H9 (cell line): ENCODE measurements at regions not wholly inside any gene's neighbourhood (a gene's known extent, or its start where the extent isn't known, plus 50 kb on each side); places are given as distances from the start of the nearest gene placed in this dataset.

Source experiments
- DNase-seq: peaks from one replicate; pipeline ENCODE4 v3.0.0-alpha.2; 2017
- H2AFZ ChIP-seq: one replicate; pipeline ENCODE4 v1.6.1; 2013; ENCODE audit warnings: mild to moderate bottlenecking, low read length, control low read depth, moderate library complexity
- H2AK5ac ChIP-seq: 2 replicates; pipeline ENCODE4 v1.6.1; 2013; ENCODE audit warnings: low read length, control low read depth, mixed read lengths; ENCODE audit not compliant: insufficient read length
- H2BK120ac ChIP-seq: one replicate; pipeline ENCODE4 v1.6.1; 2013; ENCODE audit warnings: low read depth, mild to moderate bottlenecking, low read length, control low read depth, inconsistent platforms; ENCODE audit not compliant: poor library complexity, severe bottlenecking
- H2BK12ac ChIP-seq: 2 replicates; pipeline ENCODE4 v1.6.1; 2013; ENCODE audit warnings: low read length, control low read depth, mixed read lengths, low read depth; ENCODE audit not compliant: insufficient read length
- H2BK15ac ChIP-seq: 2 replicates; pipeline ENCODE4 v1.6.1; 2013; ENCODE audit warnings: low read depth, low read length, control low read depth
- H2BK20ac ChIP-seq: one replicate; pipeline ENCODE4 v1.6.1; 2013; ENCODE audit warnings: low read depth, mild to moderate bottlenecking, low read length, control low read depth, inconsistent platforms; ENCODE audit not compliant: poor library complexity, severe bottlenecking
- H2BK5ac ChIP-seq: 2 replicates; pipeline ENCODE4 v1.6.1; 2013; ENCODE audit warnings: low read length, control low read depth, mixed read lengths; ENCODE audit not compliant: insufficient read length
- H3K14ac ChIP-seq: 2 replicates; pipeline ENCODE4 v1.6.1; 2013; ENCODE audit warnings: low read length, control low read depth; ENCODE audit not compliant: insufficient read depth
- H3K18ac ChIP-seq: 2 replicates; pipeline ENCODE4 v1.6.1; 2013; ENCODE audit warnings: low read depth, mild to moderate bottlenecking, mixed read lengths, low read length, control low read depth; ENCODE audit not compliant: insufficient read length
- H3K23ac ChIP-seq: 2 replicates; pipeline ENCODE4 v1.6.1; 2013; ENCODE audit warnings: low read length, control low read depth, mixed read lengths, low read depth; ENCODE audit not compliant: insufficient read length
- H3K23me2 ChIP-seq: 2 replicates; pipeline ENCODE4 v1.6.1; 2013; ENCODE audit warnings: low read depth, mild to moderate bottlenecking, mixed read lengths, low read length, control low read depth; ENCODE audit not compliant: insufficient read length, poor library complexity, severe bottlenecking
- H3K27ac ChIP-seq: 2 replicates; pipeline ENCODE4 v1.5.1; 2013; ENCODE audit warnings: low read length, control low read depth, mixed read lengths, low read depth; ENCODE audit not compliant: insufficient read length
- H3K27me3 ChIP-seq: 2 replicates; pipeline ENCODE4 v1.6.1; 2013; ENCODE audit warnings: low read length, control low read depth, inconsistent platforms; ENCODE audit not compliant: insufficient read depth
- H3K4ac ChIP-seq: 2 replicates; pipeline ENCODE4 v1.6.1; 2013; ENCODE audit warnings: low read depth, mild to moderate bottlenecking, control low read depth, inconsistent platforms, low read length, moderate library complexity
- H3K4me1 ChIP-seq: 2 replicates; pipeline ENCODE4 v1.6.1; 2013; ENCODE audit warnings: low read length, control low read depth, inconsistent platforms; ENCODE audit not compliant: insufficient read depth
- H3K4me2 ChIP-seq: 2 replicates; pipeline ENCODE4 v1.6.1; 2013; ENCODE audit warnings: low read length, control low read depth, mixed read lengths; ENCODE audit not compliant: insufficient read length, insufficient read depth
- H3K56ac ChIP-seq: 2 replicates; pipeline ENCODE4 v1.6.1; 2013; ENCODE audit warnings: low read depth, mild to moderate bottlenecking, mixed read lengths, low read length, control low read depth; ENCODE audit not compliant: insufficient read length
- H3K79me1 ChIP-seq: 2 replicates; pipeline ENCODE4 v1.6.1; 2013; ENCODE audit warnings: low read depth, mild to moderate bottlenecking, moderate library complexity, low read length, control low read depth, inconsistent platforms; ENCODE audit not compliant: insufficient read depth, poor library complexity, severe bottlenecking
- H3K79me2 ChIP-seq: 2 replicates; pipeline ENCODE4 v1.6.1; 2013; ENCODE audit warnings: low read length, control low read depth, inconsistent platforms; ENCODE audit not compliant: insufficient read depth
- H3K9ac ChIP-seq: 2 replicates; pipeline ENCODE4 v1.6.1; 2013; ENCODE audit warnings: low read length, control low read depth, mixed read lengths; ENCODE audit not compliant: insufficient read length; ENCODE audit errors: extremely low read depth
- H3K9me3 ChIP-seq: one replicate; pipeline ENCODE4 v1.6.1; 2013; ENCODE audit warnings: low read depth, low read length, inconsistent platforms; ENCODE audit not compliant: control insufficient read depth
- H3T11ph ChIP-seq: one replicate; pipeline ENCODE4 v1.6.1; 2013; ENCODE audit warnings: mild to moderate bottlenecking, low read length, control low read depth, inconsistent platforms
- H4K20me1 ChIP-seq: one replicate; pipeline ENCODE4 v1.6.1; 2013; ENCODE audit not compliant: control insufficient read depth, insufficient read length, insufficient read depth
- H4K5ac ChIP-seq: 2 replicates; pipeline ENCODE4 v1.6.1; 2013; ENCODE audit warnings: low read depth, mild to moderate bottlenecking, mixed read lengths, low read length, control low read depth; ENCODE audit not compliant: insufficient read length
- H4K8ac ChIP-seq: replicated peaks from 2 replicates; pipeline ENCODE4 v1.6.1; 2013; ENCODE audit warnings: low read length, control low read depth, mixed read lengths, low read depth; ENCODE audit not compliant: insufficient read length
- H4K91ac ChIP-seq: 2 replicates; pipeline ENCODE4 v1.6.1; 2013; ENCODE audit warnings: low read depth, mild to moderate bottlenecking, moderate library complexity, mixed read lengths, low read length, control low read depth; ENCODE audit not compliant: insufficient read length
- H3K27ac Mint-ChIP-seq, 3 experiments: 2 replicates in 2 of 3; 3 replicates in 1 of 3; pipeline ENCODE4 v1.8.0; 2020 to 2021; ENCODE audit warnings: mixed read lengths in 3 of 3, mild to moderate bottlenecking in 1 of 3, moderate library complexity in 1 of 3
- H3K27me3 Mint-ChIP-seq: 2 replicates; pipeline ENCODE4 v1.8.0; 2021; ENCODE audit warnings: low read depth, mild to moderate bottlenecking, moderate library complexity, mixed read lengths
- H3K36me3 Mint-ChIP-seq, 3 experiments: 2 replicates in 2 of 3; 3 replicates in 1 of 3; pipeline ENCODE4 v1.8.0; 2020 to 2021; ENCODE audit warnings: low read depth in 3 of 3, mixed read lengths in 3 of 3; ENCODE audit not compliant: insufficient read depth in 1 of 3
- H3K4me1 Mint-ChIP-seq, 2 experiments: 2 replicates each; pipeline ENCODE4 v1.8.0; 2020; ENCODE audit warnings: mixed read lengths in 2 of 2
- H3K4me3 Mint-ChIP-seq, 2 experiments: 2 replicates in 1 of 2; 3 replicates in 1 of 2; pipeline ENCODE4 v1.8.0; 2020 to 2021; ENCODE audit warnings: mild to moderate bottlenecking in 2 of 2, mixed read lengths in 2 of 2, moderate library complexity in 1 of 2
- H3K9me3 Mint-ChIP-seq, 2 experiments: 2 replicates in 1 of 2; 3 replicates in 1 of 2; pipeline ENCODE4 v1.8.0; 2020; ENCODE audit warnings: mild to moderate bottlenecking in 2 of 2, mixed read lengths in 2 of 2, moderate library complexity in 1 of 2
- CTCF ChIP-seq: fragments of 200-600 bp; sonication (generic); conservative IDR thresholded peaks from 3 replicates; pipeline ENCODE4 v1.8.0; 2021; ENCODE audit warnings: antibody characterized with exemption, mild to moderate bottlenecking
- WGBS: extraction: QIAGEN DNeasy Blood & Tissue Kit; methylation state at CpG from one replicate; pipeline ENCODE4 v1.1.7; 2013; ENCODE audit warnings: missing lambda C conversion rate, low lambda C conversion rate, mixed read lengths; ENCODE audit not compliant: insufficient read length; ENCODE audit errors: extremely low coverage; 5-methylcytosine and 5-hydroxymethylcytosine counted together

- H3K9me3 ChIP-seq, result no peaks in the 10 kb centered on the region
- no peak overlapping the region for H3K4me3 Mint-ChIP-seq
- no peak overlapping the region for H3K23ac ChIP-seq
- H3K4me1 Mint-ChIP-seq, result peaks cover 14 to 19% of the 10 kb centered on the region in 2 experiments
- H3K27ac Mint-ChIP-seq, result peak overlapping the region in 1 of 3 experiments; percentile 19; a peak in 2 of 7 replicates
- no peak overlapping the region for H3K9ac ChIP-seq
- H3K27me3 ChIP-seq, result no peaks in the 10 kb centered on the region
- no peaks in the 10 kb centered on the region for H3K4me1 ChIP-seq
- no peak overlapping the region for H4K8ac ChIP-seq
- no peak overlapping the region for H2BK120ac ChIP-seq
- H3K4ac ChIP-seq, result no peak overlapping the region
- TF ChIP-seq CTCF, result no peak
- no peak for DNase-seq
- no CpG with 5 or more reads among the region's 19 CpGs for WGBS
- H3K14ac ChIP-seq, result no peak overlapping the region; the same call in 1 of the 2 replicates
- no peak overlapping the region for H3K27ac ChIP-seq
- H3K9me3 Mint-ChIP-seq, result no peaks in the 10 kb centered on the region; a peak in 1 of 5 replicates
- no peak overlapping the region for H2BK20ac ChIP-seq
- no peaks in the 10 kb centered on the region for H4K20me1 ChIP-seq
- no peaks in the 10 kb centered on the region for H3K79me1 ChIP-seq
- H2BK12ac ChIP-seq, result no peak overlapping the region
- H3K36me3 Mint-ChIP-seq, result no peaks in the 10 kb centered on the region
- H2AK5ac ChIP-seq, result no peak overlapping the region
- H2AFZ ChIP-seq, result no peak overlapping the region
- no peak overlapping the region for H2BK5ac ChIP-seq
- no peaks in the 10 kb centered on the region for H3K79me2 ChIP-seq
- no peak overlapping the region for H4K5ac ChIP-seq
- no peak overlapping the region for H3K4me2 ChIP-seq
- no peak overlapping the region for H4K91ac ChIP-seq
- no peak overlapping the region for H3K56ac ChIP-seq
- no peak overlapping the region for H2BK15ac ChIP-seq
- no peak overlapping the region for H3K18ac ChIP-seq
- no peak overlapping the region for H3T11ph ChIP-seq
- no peaks in the 10 kb centered on the region for H3K23me2 ChIP-seq
- H3K27me3 Mint-ChIP-seq, result peaks cover 10% of the 10 kb centered on the region
These were observed 113.4 kb downstream of the LHX2 start for GRCh38 chr9:124124729-124125650.
